Cardiac septum (tissue), 1 donor: ENCODE measurements at regions not wholly inside any gene's neighbourhood (a gene's known extent, or its start where the extent isn't known, plus 50 kb on each side); places are given as distances from the start of the nearest gene placed in this dataset.

Source experiments
- DNase-seq: peaks from one replicate; pipeline ENCODE4 v3.0.0-alpha.2; 2020; ENCODE audit warnings: low spot score
- intact Hi-C: fragments of 100-400 bp; cut with DNase I; formaldehyde crosslinking; loops from one replicate; pipeline ENCODE4 v1.14.0; 2022
- donor health status: DM: no; HTN: no; CAD: no.

- intact Hi-C loops, result no loop called here
- no peak for DNase-seq
Measured at GRCh38 chr3:101043687-101044078, 50.5 kb upstream of the ABI3BP start.

- DNase-seq, result no peak
- intact Hi-C loops, result no loop called here
Measured at GRCh38 chr3:101042996-101043686, 49.9 kb upstream of the ABI3BP start.
